ENCODE measurements at regions not wholly inside any gene's neighbourhood (a gene's known extent, or its start where the extent isn't known, plus 50 kb on each side); places are given as distances from the start of the nearest gene placed in this dataset.
A peak's percentile ranks its signal among the peaks of the same experiment; 100 is the strongest.

GRCh38 chr6:26270486-26270861, 94.5 kb upstream of the BTN3A2 start:
- peak in 1 of 3 donors; percentile 29 for DNase-seq
- H3K36me3 ChIP-seq = no peaks in the 10 kb centered on the region
- no peaks in the 10 kb centered on the region for H3K27me3 ChIP-seq
- peak overlapping the region; percentile 15 to 96 (median 93) for H3K27ac ChIP-seq
- H3K4me1 ChIP-seq = peaks cover 0 to 22% (median 0%) of the 10 kb centered on the region in 4 donors
- H3K4me3 ChIP-seq = peak overlapping the region in 3 of 4 donors; percentile 40 to 59 (median 52)
- TF ChIP-seq CTCF (IDR thresholded peaks at IDR 0.05) (no peak), POLR2A (IDR thresholded peaks at IDR 0.05) (no peak)
- H3K9me3 ChIP-seq = no peaks in the 10 kb centered on the region

- DNase-seq = peak; percentile 65 to 88 (median 77)
- Histone ChIP-seq H3K27ac (peak overlapping the region; percentile 91 to 96 (median 94)), H3K4me3 (peak overlapping the region; percentile 40 to 59 (median 52)), H3K4me1 (peaks cover 0 to 22% (median 0%) of the 10 kb centered on the region in 4 donors), H3K9me3 (no peaks in the 10 kb centered on the region), H3K27me3 (no peaks in the 10 kb centered on the region), H3K36me3 (no peaks in the 10 kb centered on the region)
- peak; percentile 40 to 50 for TF ChIP-seq POLR2A (IDR thresholded peaks at IDR 0.05)
- no peak for TF ChIP-seq CTCF (IDR thresholded peaks at IDR 0.05)
Measured at GRCh38 chr6:26270903-26271667, 93.9 kb upstream of the BTN3A2 start.

- H3K27ac ChIP-seq = peak overlapping the region; percentile 91 to 96 (median 94)
- H3K36me3 ChIP-seq = no peaks in the 10 kb centered on the region
- DNase-seq = peak in 1 of 3 donors; percentile 61
- no peaks in the 10 kb centered on the region for H3K9me3 ChIP-seq
- peaks cover 0 to 22% (median 0%) of the 10 kb centered on the region in 4 donors for H3K4me1 ChIP-seq
- TF ChIP-seq POLR2A (IDR thresholded peaks at IDR 0.05) (no peak), CTCF (IDR thresholded peaks at IDR 0.05) (no peak)
- no peaks in the 10 kb centered on the region for H3K27me3 ChIP-seq
- peak overlapping the region; percentile 40 to 59 (median 52) for H3K4me3 ChIP-seq
Measured at GRCh38 chr6:26271668-26272024, 93.4 kb upstream of the BTN3A2 start.

GRCh38 chr6:26272171-26272637, 92.8 kb upstream of the BTN3A2 start:
- Histone ChIP-seq H3K36me3 (no peaks in the 10 kb centered on the region), H3K4me1 (peaks cover 0 to 22% (median 0%) of the 10 kb centered on the region in 4 donors), H3K27me3 (no peaks in the 10 kb centered on the region), H3K4me3 (peak overlapping the region; percentile 40 to 59 (median 52)), H3K9me3 (no peaks in the 10 kb centered on the region), H3K27ac (peak overlapping the region; percentile 91 to 96 (median 94))
- TF ChIP-seq POLR2A (IDR thresholded peaks at IDR 0.05) (no peak), CTCF (IDR thresholded peaks at IDR 0.05) (peak in 1 of 6 experiments; percentile 32)
- peak; percentile 66 to 85 (median 83) for DNase-seq

- no peaks in the 10 kb centered on the region for H3K9me3 ChIP-seq
- DNase-seq = peak in 1 of 3 donors; percentile 20
- no peak for TF ChIP-seq POLR2A (IDR thresholded peaks at IDR 0.05)
- no peak for TF ChIP-seq CTCF (IDR thresholded peaks at IDR 0.05)
- H3K36me3 ChIP-seq = no peaks in the 10 kb centered on the region
- H3K4me1 ChIP-seq = peaks cover 0 to 22% (median 0%) of the 10 kb centered on the region in 4 donors
- H3K4me3 ChIP-seq = peak overlapping the region; percentile 45 to 58 (median 52)
- peak overlapping the region; percentile 91 to 97 (median 94) for H3K27ac ChIP-seq
- no peaks in the 10 kb centered on the region for H3K27me3 ChIP-seq
Measured at GRCh38 chr6:26273673-26274588, 91.1 kb upstream of the BTN3A2 start.
